ENCODE measurements at regions not wholly inside any gene's neighbourhood (a gene's known extent, or its start where the extent isn't known, plus 50 kb on each side); places are given as distances from the start of the nearest gene placed in this dataset.

GRCh38 chr2:140157816-140158215 lies 1377.6 kb upstream of the NXPH2 start:
- H3K4me3 ChIP-seq = no peak overlapping the region
- H3K27ac ChIP-seq = no peak overlapping the region
- TF ChIP-seq POLR2A (IDR thresholded peaks at IDR 0.05) = no peak
- TF ChIP-seq, protein P1, sequence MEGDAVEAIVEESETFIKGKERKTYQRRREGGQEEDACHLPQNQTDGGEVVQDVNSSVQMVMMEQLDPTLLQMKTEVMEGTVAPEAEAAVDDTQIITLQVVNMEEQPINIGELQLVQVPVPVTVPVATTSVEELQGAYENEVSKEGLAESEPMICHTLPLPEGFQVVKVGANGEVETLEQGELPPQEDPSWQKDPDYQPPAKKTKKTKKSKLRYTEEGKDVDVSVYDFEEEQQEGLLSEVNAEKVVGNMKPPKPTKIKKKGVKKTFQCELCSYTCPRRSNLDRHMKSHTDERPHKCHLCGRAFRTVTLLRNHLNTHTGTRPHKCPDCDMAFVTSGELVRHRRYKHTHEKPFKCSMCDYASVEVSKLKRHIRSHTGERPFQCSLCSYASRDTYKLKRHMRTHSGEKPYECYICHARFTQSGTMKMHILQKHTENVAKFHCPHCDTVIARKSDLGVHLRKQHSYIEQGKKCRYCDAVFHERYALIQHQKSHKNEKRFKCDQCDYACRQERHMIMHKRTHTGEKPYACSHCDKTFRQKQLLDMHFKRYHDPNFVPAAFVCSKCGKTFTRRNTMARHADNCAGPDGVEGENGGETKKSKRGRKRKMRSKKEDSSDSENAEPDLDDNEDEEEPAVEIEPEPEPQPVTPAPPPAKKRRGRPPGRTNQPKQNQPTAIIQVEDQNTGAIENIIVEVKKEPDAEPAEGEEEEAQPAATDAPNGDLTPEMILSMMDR (IDR thresholded peaks at IDR 0.05) = no peak
- 67 to 70% methylated on average over 5 of the region's 5 CpGs for WGBS, 2 donors
- H3K9me3 ChIP-seq = no peaks in the 10 kb centered on the region
- no peaks in the 10 kb centered on the region for H3K27me3 ChIP-seq
- no peaks in the 10 kb centered on the region for H3K4me1 ChIP-seq
- intact Hi-C loops (cut with DNase I; ENCODE audit: low total_unique reads) = no loop called here
- H3K36me3 ChIP-seq (ENCODE audit: low read depth, missing control alignments) = no peaks in the 10 kb centered on the region
- DNase-seq = no peak

GRCh38 chr2:140154706-140155105 lies 1374.5 kb upstream of the NXPH2 start:
- Histone ChIP-seq H3K9me3 (no peaks in the 10 kb centered on the region), H3K4me3 (no peak overlapping the region), H3K27me3 (no peaks in the 10 kb centered on the region), H3K36me3 (ENCODE audit: low read depth, missing control alignments) (no peaks in the 10 kb centered on the region), H3K4me1 (no peaks in the 10 kb centered on the region), H3K27ac (no peak overlapping the region)
- 73 to 79% methylated on average over 2 of the region's 2 CpGs for WGBS, 2 donors
- no peak for DNase-seq
- intact Hi-C loops (cut with DNase I; ENCODE audit: low total_unique reads) = no loop called here
- TF ChIP-seq, protein P1 (IDR thresholded peaks at IDR 0.05) = no peak
- TF ChIP-seq POLR2A (IDR thresholded peaks at IDR 0.05) = no peak

GRCh38 chr2:140154271-140154670 lies 1374.1 kb upstream of the NXPH2 start:
- no peak overlapping the region for H3K27ac ChIP-seq
- H3K4me1 ChIP-seq = no peaks in the 10 kb centered on the region
- no peak for DNase-seq
- H3K27me3 ChIP-seq = no peaks in the 10 kb centered on the region
- intact Hi-C loops (cut with DNase I; ENCODE audit: low total_unique reads) = no loop called here
- no peaks in the 10 kb centered on the region for H3K36me3 ChIP-seq (ENCODE audit: low read depth, missing control alignments)
- no peak overlapping the region for H3K4me3 ChIP-seq
- TF ChIP-seq POLR2A (IDR thresholded peaks at IDR 0.05) = no peak
- TF ChIP-seq, protein P1 (IDR thresholded peaks at IDR 0.05) = no peak
- H3K9me3 ChIP-seq = no peaks in the 10 kb centered on the region
- WGBS, 2 donors = 40 to 86% methylated on average over 1 to 5 of the region's 5 CpGs

- intact Hi-C loops (cut with DNase I; ENCODE audit: low total_unique reads) = no loop called here
- Histone ChIP-seq H3K27me3 (no peaks in the 10 kb centered on the region), H3K27ac (no peak overlapping the region), H3K9me3 (no peaks in the 10 kb centered on the region), H3K4me3 (no peak overlapping the region), H3K4me1 (no peaks in the 10 kb centered on the region), H3K36me3 (ENCODE audit: low read depth, missing control alignments) (no peaks in the 10 kb centered on the region)
- DNase-seq = no peak
- 91 to 92% methylated on average over 2 of the region's 2 CpGs for WGBS, 2 donors
- no peak for TF ChIP-seq POLR2A (IDR thresholded peaks at IDR 0.05)
- TF ChIP-seq, protein P1 (IDR thresholded peaks at IDR 0.05) = no peak
These were observed 1364.4 kb upstream of the NXPH2 start for GRCh38 chr2:140144611-140145010.

DNA sequence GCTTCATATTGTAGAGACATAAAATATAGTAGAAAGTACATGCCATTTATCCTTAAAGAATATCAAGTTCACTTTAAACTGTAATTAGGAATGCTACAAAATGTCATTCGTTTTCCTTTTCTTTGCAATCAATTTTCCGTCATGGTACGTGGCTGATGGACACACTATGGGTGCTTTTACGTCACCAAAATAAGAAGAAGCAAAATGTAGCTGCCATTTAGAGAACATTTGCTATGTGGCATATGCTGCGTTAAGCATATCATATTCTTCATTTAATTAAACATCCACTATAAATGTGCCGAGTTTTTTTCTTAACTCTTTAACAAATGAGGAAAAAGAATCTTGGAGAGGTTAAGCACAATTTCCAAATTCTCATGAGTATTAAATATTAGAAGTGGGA lies 1358.5 kb upstream of the NXPH2 start:
- DNase-seq = no peak
- Histone ChIP-seq H3K9me3 (no peaks in the 10 kb centered on the region), H3K36me3 (ENCODE audit: low read depth, missing control alignments) (no peaks in the 10 kb centered on the region), H3K4me3 (no peak overlapping the region), H3K27ac (no peak overlapping the region), H3K4me1 (no peaks in the 10 kb centered on the region), H3K27me3 (no peaks in the 10 kb centered on the region)
- WGBS, 2 donors = 90 to 94% methylated on average over 6 of the region's 6 CpGs
- intact Hi-C loops (cut with DNase I; ENCODE audit: low total_unique reads) = no loop called here
- no peak for TF ChIP-seq POLR2A (IDR thresholded peaks at IDR 0.05)
- TF ChIP-seq, protein P1 (IDR thresholded peaks at IDR 0.05) = no peak

Data from testis (tissue), 2 donors.